ENCODE measurements at regions not wholly inside any gene's neighbourhood (a gene's known extent, or its start where the extent isn't known, plus 50 kb on each side); places are given as distances from the start of the nearest gene placed in this dataset.

DNA sequence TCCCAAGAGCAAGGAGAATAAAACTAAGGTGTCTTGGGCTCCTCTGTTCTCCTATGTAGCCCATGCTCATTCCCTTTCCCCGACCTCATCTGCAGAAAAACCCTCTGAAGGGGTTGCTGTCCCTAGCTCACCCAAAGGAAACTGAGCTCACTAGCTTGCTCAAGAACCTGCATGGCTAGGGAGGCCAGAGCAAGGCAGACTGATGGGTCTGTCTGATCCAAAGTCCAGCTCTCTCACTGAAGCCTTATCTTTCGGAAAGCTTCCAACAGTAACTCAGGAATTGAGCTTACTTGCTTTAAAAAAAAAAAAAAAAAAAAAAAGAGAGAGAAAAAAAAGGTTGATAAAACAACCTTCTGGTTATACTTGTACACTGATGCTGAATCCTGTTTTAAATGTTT is 141.4 kb upstream of the TOPAZ1 start:
- H3K27ac Mint-ChIP-seq (ENCODE audit: unreplicated experiment), result no peak overlapping the region
- intact Hi-C loops (cut with micrococcal nuclease; ENCODE audit: unreplicated experiment), result no loop called here
- CTCF ChIA-PET, result no interaction called here

DNA sequence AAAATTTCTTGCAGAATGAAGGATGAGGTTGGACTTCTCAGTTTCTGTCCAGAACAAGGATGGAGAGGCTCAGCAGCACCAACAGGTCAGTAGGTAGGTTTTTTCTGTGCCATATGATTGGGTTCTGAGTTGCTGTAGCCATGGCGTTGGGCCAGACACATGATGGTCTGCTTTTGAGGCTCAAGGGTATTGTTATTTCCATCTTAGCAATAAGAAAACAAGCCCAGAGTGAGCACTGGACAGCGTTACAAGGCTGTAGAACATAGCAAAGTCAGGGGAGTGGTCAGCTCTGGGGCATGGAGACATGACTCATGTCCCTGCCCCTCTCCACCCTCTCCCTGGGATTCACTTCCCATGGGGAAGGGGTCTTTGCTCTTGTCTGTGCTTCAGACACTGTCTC is 137.6 kb upstream of the TOPAZ1 start:
- CTCF ChIA-PET, result no interaction called here
- no peak overlapping the region for H3K27ac Mint-ChIP-seq (ENCODE audit: unreplicated experiment)
- H3K4me1 Mint-ChIP-seq (ENCODE audit: low read depth, unreplicated experiment), result peaks cover 16% of the 10 kb centered on the region
- TF ChIP-seq, protein P1, sequence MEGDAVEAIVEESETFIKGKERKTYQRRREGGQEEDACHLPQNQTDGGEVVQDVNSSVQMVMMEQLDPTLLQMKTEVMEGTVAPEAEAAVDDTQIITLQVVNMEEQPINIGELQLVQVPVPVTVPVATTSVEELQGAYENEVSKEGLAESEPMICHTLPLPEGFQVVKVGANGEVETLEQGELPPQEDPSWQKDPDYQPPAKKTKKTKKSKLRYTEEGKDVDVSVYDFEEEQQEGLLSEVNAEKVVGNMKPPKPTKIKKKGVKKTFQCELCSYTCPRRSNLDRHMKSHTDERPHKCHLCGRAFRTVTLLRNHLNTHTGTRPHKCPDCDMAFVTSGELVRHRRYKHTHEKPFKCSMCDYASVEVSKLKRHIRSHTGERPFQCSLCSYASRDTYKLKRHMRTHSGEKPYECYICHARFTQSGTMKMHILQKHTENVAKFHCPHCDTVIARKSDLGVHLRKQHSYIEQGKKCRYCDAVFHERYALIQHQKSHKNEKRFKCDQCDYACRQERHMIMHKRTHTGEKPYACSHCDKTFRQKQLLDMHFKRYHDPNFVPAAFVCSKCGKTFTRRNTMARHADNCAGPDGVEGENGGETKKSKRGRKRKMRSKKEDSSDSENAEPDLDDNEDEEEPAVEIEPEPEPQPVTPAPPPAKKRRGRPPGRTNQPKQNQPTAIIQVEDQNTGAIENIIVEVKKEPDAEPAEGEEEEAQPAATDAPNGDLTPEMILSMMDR (IDR thresholded peaks at IDR 0.05; ENCODE audit: unreplicated experiment), result no peak
- H3K36me3 Mint-ChIP-seq (ENCODE audit: insufficient read depth, unreplicated experiment), result no peaks in the 10 kb centered on the region
- DNase-seq, result no peak
- no peaks in the 10 kb centered on the region for H3K27me3 Mint-ChIP-seq (ENCODE audit: unreplicated experiment)
- no peaks in the 10 kb centered on the region for H3K9me3 Mint-ChIP-seq (ENCODE audit: low read depth, unreplicated experiment)
- no TSS peak for BruUV-seq (replicated peaks)
- intact Hi-C loops (cut with micrococcal nuclease; ENCODE audit: unreplicated experiment), result no loop called here
- no peak overlapping the region for H3K4me3 Mint-ChIP-seq (ENCODE audit: low read depth, unreplicated experiment)

More for the DNA sequence above, 141.4 kb upstream of the TOPAZ1 start:
- no peaks in the 10 kb centered on the region for H3K9me3 Mint-ChIP-seq (ENCODE audit: low read depth, unreplicated experiment)
- TF ChIP-seq, protein P1 (IDR thresholded peaks at IDR 0.05; ENCODE audit: unreplicated experiment), result no peak
- peaks cover 12% of the 10 kb centered on the region for H3K4me1 Mint-ChIP-seq (ENCODE audit: low read depth, unreplicated experiment)
- no peaks in the 10 kb centered on the region for H3K36me3 Mint-ChIP-seq (ENCODE audit: insufficient read depth, unreplicated experiment)
- H3K4me3 Mint-ChIP-seq (ENCODE audit: low read depth, unreplicated experiment), result no peak overlapping the region
- BruUV-seq (replicated peaks), result no TSS peak
- no peaks in the 10 kb centered on the region for H3K27me3 Mint-ChIP-seq (ENCODE audit: unreplicated experiment)
- DNase-seq, result no peak

DNA sequence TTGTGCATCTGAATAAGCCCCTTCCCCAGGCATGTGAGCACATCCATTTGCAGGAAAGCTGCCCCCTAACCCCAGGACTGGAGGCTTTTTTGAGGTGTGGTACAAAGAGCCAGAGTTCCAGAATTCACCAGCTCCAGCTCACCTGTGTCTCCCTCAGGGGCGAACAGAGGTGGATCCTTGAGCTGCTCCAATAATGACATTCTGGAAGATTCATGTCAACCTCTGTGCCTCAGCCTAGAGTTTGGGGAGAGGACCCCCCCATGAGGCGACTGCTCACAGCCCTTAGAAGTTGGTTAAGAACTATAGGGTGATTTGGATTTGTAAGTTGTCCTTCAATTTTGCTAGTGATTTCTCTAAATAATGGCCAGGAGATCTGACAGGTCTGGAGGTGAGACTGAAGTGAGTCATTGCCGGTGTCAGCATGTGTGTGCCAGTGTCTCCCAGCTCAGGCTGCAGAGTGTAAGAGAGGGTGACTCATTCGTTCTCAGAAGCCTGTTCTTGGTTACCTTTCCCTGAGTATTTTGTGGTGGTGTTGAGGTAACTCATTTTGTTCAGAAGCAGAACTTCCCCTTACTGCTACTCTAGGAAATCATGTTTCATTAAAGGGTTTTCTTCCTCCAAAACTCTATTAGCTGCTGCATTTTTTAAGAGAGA is 136.9 kb upstream of the TOPAZ1 start:
- no TSS peak for BruUV-seq (replicated peaks)
- Mint-ChIP-seq H3K27me3 (ENCODE audit: unreplicated experiment) (no peaks in the 10 kb centered on the region), H3K36me3 (ENCODE audit: insufficient read depth, unreplicated experiment) (no peaks in the 10 kb centered on the region), H3K4me1 (ENCODE audit: low read depth, unreplicated experiment) (peaks cover 16% of the 10 kb centered on the region), H3K27ac (ENCODE audit: unreplicated experiment) (no peak overlapping the region), H3K9me3 (ENCODE audit: low read depth, unreplicated experiment) (no peaks in the 10 kb centered on the region), H3K4me3 (ENCODE audit: low read depth, unreplicated experiment) (no peak overlapping the region)
- CTCF ChIA-PET, result interaction anchor here (0.6 to 0.7 kb wide), 4 partner anchors 9 to 335 kb away, joined by 3 to 4 read pairs (median 4); no protein-coding TSS in a partner anchor
- TF ChIP-seq, protein P1 (IDR thresholded peaks at IDR 0.05; ENCODE audit: unreplicated experiment), result no peak
- DNase-seq, result peak; percentile 62
- intact Hi-C loops (cut with micrococcal nuclease; ENCODE audit: unreplicated experiment), result loop anchor here (5.0 kb wide), 1 partner anchor 107 kb away; no protein-coding TSS in a partner anchor

DNA sequence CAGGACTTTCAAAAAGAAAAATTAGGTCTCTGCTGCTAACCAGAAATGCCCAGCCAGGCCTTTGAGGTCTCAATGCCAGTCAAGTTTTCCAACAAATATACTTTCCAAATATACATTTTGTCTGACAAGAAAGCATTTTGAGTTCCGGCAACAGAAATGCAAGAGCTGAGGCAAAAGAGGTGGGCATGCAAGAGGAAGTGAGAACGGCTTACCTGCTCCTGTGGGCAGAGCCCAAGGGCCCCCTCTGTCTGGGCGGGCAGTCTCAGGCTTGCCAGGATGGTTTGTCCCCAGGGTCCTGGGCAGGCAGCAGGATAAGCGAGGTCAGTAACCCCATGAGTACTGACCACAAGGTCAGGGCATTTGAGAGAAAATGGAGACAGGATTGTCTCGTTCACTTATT is 136.1 kb upstream of the TOPAZ1 start:
- BruUV-seq (replicated peaks), result no TSS peak
- TF ChIP-seq, protein P1 (IDR thresholded peaks at IDR 0.05; ENCODE audit: unreplicated experiment), result no peak

More for the DNA sequence above, 136.1 kb upstream of the TOPAZ1 start:
- Mint-ChIP-seq H3K9me3 (ENCODE audit: low read depth, unreplicated experiment) (no peaks in the 10 kb centered on the region), H3K4me3 (ENCODE audit: low read depth, unreplicated experiment) (no peak overlapping the region), H3K36me3 (ENCODE audit: insufficient read depth, unreplicated experiment) (no peaks in the 10 kb centered on the region), H3K4me1 (ENCODE audit: low read depth, unreplicated experiment) (peaks cover 16% of the 10 kb centered on the region), H3K27me3 (ENCODE audit: unreplicated experiment) (no peaks in the 10 kb centered on the region), H3K27ac (ENCODE audit: unreplicated experiment) (no peak overlapping the region)
- intact Hi-C loops (cut with micrococcal nuclease; ENCODE audit: unreplicated experiment), result loop anchor here (5.0 kb wide), 1 partner anchor 108 kb away; no protein-coding TSS in a partner anchor
- CTCF ChIA-PET, result no interaction called here
- no peak for DNase-seq
